ENCODE measurements at regions not wholly inside any gene's neighbourhood (a gene's known extent, or its start where the extent isn't known, plus 50 kb on each side); places are given as distances from the start of the nearest gene placed in this dataset.

DNA sequence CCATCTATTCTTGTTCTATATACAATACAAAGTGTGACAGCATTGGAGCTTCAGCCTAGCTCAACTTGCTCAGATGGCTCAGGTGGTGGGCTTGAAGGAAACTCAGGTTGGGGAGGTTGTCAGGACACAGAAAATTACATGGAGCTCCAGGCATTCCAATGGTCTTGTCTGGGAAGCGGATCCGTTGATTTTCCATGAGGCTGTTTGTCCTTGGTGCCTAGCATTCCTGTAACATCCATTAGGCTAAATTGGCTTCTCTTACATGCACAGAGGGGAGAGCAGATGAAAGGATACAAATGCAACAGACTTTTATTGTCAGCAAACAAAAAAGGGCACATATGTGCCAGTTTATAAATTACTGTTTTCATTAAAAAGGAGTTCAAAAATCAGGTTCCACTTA lies 75.5 kb upstream of the OTX2 start:
- no peak for DNase-seq (ENCODE audit: extremely low spot score, unreplicated experiment)
- no peak overlapping the region for H3K27ac Mint-ChIP-seq
- H3K4me3 Mint-ChIP-seq, result no peak overlapping the region
- H3K27me3 Mint-ChIP-seq, result peaks cover 6% of the 10 kb centered on the region
- no peaks in the 10 kb centered on the region for H3K9me3 Mint-ChIP-seq
- TF ChIP-seq, protein P1, sequence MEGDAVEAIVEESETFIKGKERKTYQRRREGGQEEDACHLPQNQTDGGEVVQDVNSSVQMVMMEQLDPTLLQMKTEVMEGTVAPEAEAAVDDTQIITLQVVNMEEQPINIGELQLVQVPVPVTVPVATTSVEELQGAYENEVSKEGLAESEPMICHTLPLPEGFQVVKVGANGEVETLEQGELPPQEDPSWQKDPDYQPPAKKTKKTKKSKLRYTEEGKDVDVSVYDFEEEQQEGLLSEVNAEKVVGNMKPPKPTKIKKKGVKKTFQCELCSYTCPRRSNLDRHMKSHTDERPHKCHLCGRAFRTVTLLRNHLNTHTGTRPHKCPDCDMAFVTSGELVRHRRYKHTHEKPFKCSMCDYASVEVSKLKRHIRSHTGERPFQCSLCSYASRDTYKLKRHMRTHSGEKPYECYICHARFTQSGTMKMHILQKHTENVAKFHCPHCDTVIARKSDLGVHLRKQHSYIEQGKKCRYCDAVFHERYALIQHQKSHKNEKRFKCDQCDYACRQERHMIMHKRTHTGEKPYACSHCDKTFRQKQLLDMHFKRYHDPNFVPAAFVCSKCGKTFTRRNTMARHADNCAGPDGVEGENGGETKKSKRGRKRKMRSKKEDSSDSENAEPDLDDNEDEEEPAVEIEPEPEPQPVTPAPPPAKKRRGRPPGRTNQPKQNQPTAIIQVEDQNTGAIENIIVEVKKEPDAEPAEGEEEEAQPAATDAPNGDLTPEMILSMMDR (conservative IDR thresholded peaks at IDR 0.05), result no peak
- H3K4me1 Mint-ChIP-seq (ENCODE audit: unreplicated experiment), result peaks cover 4% of the 10 kb centered on the region
- no peaks in the 10 kb centered on the region for H3K36me3 Mint-ChIP-seq

DNA sequence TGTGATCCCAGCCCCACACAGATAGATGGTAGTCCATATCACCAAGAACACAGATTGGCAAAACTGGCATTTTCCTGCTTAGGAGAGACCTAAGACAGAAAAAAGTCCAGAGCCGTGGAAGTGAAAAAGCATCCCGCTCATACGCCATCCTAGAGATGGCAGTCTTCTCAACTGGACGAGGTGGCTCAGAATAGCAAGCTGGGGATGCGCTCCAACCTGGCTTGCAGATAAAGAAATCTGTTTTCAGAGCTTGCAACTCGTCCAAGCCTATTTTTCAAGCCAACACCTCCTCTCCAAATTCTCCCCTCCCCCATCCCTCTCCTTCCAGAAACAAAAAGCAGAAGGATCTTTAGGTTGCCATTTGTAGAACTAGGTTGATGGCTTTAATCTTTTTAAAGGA lies 74.3 kb upstream of the OTX2 start:
- no peak for DNase-seq (ENCODE audit: extremely low spot score, unreplicated experiment)
- H3K36me3 Mint-ChIP-seq, result no peaks in the 10 kb centered on the region
- TF ChIP-seq, protein P1 (conservative IDR thresholded peaks at IDR 0.05), result no peak
- no peak overlapping the region for H3K4me3 Mint-ChIP-seq
- H3K27ac Mint-ChIP-seq, result no peak overlapping the region
- peaks cover 4% of the 10 kb centered on the region for H3K4me1 Mint-ChIP-seq (ENCODE audit: unreplicated experiment)
- H3K9me3 Mint-ChIP-seq, result no peaks in the 10 kb centered on the region
- peaks cover 6% of the 10 kb centered on the region for H3K27me3 Mint-ChIP-seq

DNA sequence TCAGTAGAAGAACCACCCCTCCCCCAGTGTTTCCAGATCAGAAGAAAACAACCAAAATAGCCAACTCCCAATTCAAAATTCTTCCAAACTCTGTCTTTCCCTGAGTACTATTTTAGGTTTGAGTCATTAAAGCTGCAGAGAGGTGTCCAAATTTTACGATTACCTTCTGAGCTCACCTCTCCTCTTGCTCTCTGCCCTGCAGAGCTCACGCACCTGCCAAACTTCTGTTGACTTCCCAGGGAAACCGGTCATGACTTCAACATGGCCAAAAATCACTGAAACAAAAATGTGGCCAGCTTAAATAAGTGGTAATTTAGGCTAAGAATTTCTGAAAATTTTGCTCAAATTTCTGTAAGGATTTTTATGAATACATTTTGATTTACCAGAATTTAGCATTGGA lies 70.9 kb upstream of the OTX2 start:
- no peak for DNase-seq (ENCODE audit: extremely low spot score, unreplicated experiment)
- TF ChIP-seq, protein P1 (conservative IDR thresholded peaks at IDR 0.05), result no peak
- H3K27ac Mint-ChIP-seq, result no peak overlapping the region
- no peaks in the 10 kb centered on the region for H3K9me3 Mint-ChIP-seq
- no peak overlapping the region for H3K4me3 Mint-ChIP-seq
- H3K36me3 Mint-ChIP-seq, result no peaks in the 10 kb centered on the region
- H3K4me1 Mint-ChIP-seq (ENCODE audit: unreplicated experiment), result no peaks in the 10 kb centered on the region
- H3K27me3 Mint-ChIP-seq, result peaks cover 7% of the 10 kb centered on the region

DNA sequence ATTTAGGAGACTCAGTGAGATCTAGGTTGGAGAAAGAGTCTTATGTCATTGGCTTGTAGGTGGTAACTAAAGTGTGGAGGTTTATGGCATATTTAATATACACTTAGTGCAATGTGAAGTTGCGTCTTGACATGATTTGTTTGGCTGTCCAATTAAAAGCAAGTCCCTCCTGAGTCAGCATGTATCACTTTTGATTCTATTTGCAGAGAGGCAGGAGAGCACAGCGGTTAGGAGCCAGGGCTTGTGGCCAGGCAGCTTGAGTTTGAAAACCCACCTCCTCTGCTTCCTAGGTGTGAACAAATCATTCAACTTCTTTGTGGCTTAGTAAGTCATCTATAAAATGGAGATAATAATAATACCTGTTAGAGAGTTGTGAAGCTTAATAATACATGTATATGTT lies 68.5 kb upstream of the OTX2 start:
- H3K4me1 Mint-ChIP-seq (ENCODE audit: unreplicated experiment), result no peaks in the 10 kb centered on the region
- H3K27ac Mint-ChIP-seq, result no peak overlapping the region
- H3K36me3 Mint-ChIP-seq, result no peaks in the 10 kb centered on the region
- no peaks in the 10 kb centered on the region for H3K9me3 Mint-ChIP-seq
- peaks cover 11% of the 10 kb centered on the region for H3K27me3 Mint-ChIP-seq
- TF ChIP-seq, protein P1 (conservative IDR thresholded peaks at IDR 0.05), result no peak
- H3K4me3 Mint-ChIP-seq, result no peak overlapping the region
- no peak for DNase-seq (ENCODE audit: extremely low spot score, unreplicated experiment)

DNA sequence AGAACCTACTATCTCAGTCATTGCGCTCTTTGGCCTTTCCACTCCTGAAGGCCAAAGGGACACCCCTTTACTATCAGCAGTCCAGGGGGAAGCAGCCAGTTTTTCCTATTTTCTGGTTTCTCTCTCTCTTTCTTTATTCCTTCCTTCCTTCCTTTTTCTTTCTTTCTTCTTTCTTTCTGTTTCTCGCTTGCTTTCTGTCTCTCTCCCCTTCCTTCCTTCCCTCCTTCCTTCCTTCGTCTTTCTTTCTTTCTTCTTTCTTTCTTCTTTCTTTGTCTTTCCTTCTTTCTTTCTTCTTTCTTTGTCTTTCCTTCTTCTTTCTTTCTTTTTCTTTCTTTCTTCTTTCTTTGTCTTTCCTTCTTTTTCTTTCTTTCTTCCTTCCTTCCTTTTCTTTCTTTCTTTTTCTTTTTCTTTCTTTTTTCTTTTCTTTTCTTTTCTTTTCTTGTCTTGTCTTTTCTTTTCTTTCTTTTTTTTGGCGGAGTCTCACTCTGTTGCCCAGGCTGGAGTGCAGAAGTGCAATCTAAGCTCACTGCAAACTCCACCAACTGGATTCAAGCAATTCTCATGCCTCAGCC lies 64.9 kb upstream of the OTX2 start:
- no peak overlapping the region for H3K4me3 Mint-ChIP-seq
- no peak for DNase-seq (ENCODE audit: extremely low spot score, unreplicated experiment)
- H3K9me3 Mint-ChIP-seq, result no peaks in the 10 kb centered on the region
- no peak overlapping the region for H3K27ac Mint-ChIP-seq
- H3K27me3 Mint-ChIP-seq, result peaks cover 11% of the 10 kb centered on the region
- H3K36me3 Mint-ChIP-seq, result no peaks in the 10 kb centered on the region
- no peaks in the 10 kb centered on the region for H3K4me1 Mint-ChIP-seq (ENCODE audit: unreplicated experiment)
- TF ChIP-seq, protein P1 (conservative IDR thresholded peaks at IDR 0.05), result no peak

DNA sequence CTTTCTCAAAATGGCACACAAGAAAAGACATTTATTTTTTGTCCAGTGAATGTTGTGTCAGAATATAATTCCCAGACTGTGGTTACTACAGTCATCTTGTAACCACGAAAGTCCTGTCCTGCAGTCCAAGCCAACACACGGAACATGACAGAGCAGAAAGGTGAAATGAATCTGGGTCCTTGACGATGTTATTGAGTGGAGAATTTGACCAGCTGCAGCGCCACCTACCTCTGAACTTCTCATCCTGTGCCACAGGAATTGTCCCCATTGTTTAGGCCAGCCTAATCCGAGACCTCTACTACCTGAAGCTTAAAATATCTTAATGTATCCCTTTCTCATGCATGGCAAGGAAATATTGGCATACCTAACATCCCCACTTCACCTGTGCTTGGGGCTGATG lies 64.1 kb upstream of the OTX2 start:
- Mint-ChIP-seq H3K27me3 (peaks cover 18% of the 10 kb centered on the region), H3K36me3 (no peaks in the 10 kb centered on the region), H3K4me3 (no peak overlapping the region), H3K9me3 (no peaks in the 10 kb centered on the region), H3K27ac (no peak overlapping the region), H3K4me1 (ENCODE audit: unreplicated experiment) (no peaks in the 10 kb centered on the region)
- TF ChIP-seq, protein P1 (conservative IDR thresholded peaks at IDR 0.05), result peak; percentile 59
- no peak for DNase-seq (ENCODE audit: extremely low spot score, unreplicated experiment)

Data from type B pancreatic cell (in vitro differentiated cells).